GM23338 (cell line): ENCODE measurements at regions not wholly inside any gene's neighbourhood (a gene's known extent, or its start where the extent isn't known, plus 50 kb on each side); places are given as distances from the start of the nearest gene placed in this dataset.

Experiments used
- ATAC-seq: fragments of 200-7000 bp; cut with Tn5 transposase; 3 replicates; pipeline ENCODE4 v1.9.1; 2020
- DNase-seq: peaks from one replicate; pipeline ENCODE4 v3.0.0-alpha.2; 2015; ENCODE audit warnings: low spot score
- H2AFZ ChIP-seq: fragments of 200-600 bp; sonication (generic); 2 replicates; pipeline ENCODE4 v1.8.0; 2016; ENCODE audit warnings: antibody characterized with exemption, mild to moderate bottlenecking, moderate library complexity
- H3F3A ChIP-seq: fragments of 200-600 bp; sonication (generic); replicated peaks from 2 replicates; pipeline ENCODE4 v1.8.0; 2017; ENCODE audit warnings: antibody characterized with exemption, mixed run types, low read depth
- H3K27ac ChIP-seq: fragments of 200-600 bp; sonication (generic); 2 replicates; pipeline ENCODE4 v1.6.1; 2016; ENCODE audit warnings: low read depth
- H3K27me3 ChIP-seq: fragments of 200-600 bp; sonication (generic); 2 replicates; pipeline ENCODE4 v1.8.0; 2016; ENCODE audit warnings: mild to moderate bottlenecking, mixed run types, moderate library complexity; ENCODE audit not compliant: insufficient read depth
- H3K36me3 ChIP-seq: fragments of 200-600 bp; sonication (generic); 2 replicates; pipeline ENCODE4 v1.8.0; 2016; ENCODE audit warnings: mild to moderate bottlenecking; ENCODE audit not compliant: insufficient read depth
- H3K4me1 ChIP-seq: fragments of 200-600 bp; sonication (generic); 2 replicates; pipeline ENCODE4 v1.8.0; 2016; ENCODE audit warnings: mild to moderate bottlenecking, moderate library complexity; ENCODE audit not compliant: insufficient read depth
- H3K4me2 ChIP-seq: fragments of 200-600 bp; sonication (generic); 2 replicates; pipeline ENCODE4 v1.7.1; 2017; ENCODE audit warnings: mixed run types
- H3K4me3 ChIP-seq: fragments of 200-600 bp; sonication (generic); 2 replicates; pipeline ENCODE4 v1.6.1; 2016; ENCODE audit warnings: mixed run types
- H3K79me2 ChIP-seq: fragments of 200-600 bp; sonication (generic); replicated peaks from 2 replicates; pipeline ENCODE4 v1.8.0; 2017; ENCODE audit warnings: mild to moderate bottlenecking; ENCODE audit not compliant: insufficient read depth
- H3K9me2 ChIP-seq: fragments of 200-600 bp; sonication (generic); 2 replicates; pipeline ENCODE4 v1.8.0; 2017; ENCODE audit not compliant: insufficient read depth
- H4K20me1 ChIP-seq: fragments of 200-600 bp; sonication (generic); replicated peaks from 2 replicates; pipeline ENCODE4 v1.8.0; 2017; ENCODE audit warnings: mild to moderate bottlenecking; ENCODE audit not compliant: insufficient read depth
- H3K27ac Mint-ChIP-seq: 2 replicates; pipeline ENCODE4 v1.8.0; 2020; ENCODE audit warnings: inconsistent platforms, mild to moderate bottlenecking, moderate library complexity, mixed read lengths
- H3K27me3 Mint-ChIP-seq: 3 replicates; pipeline ENCODE4 v1.8.0; 2022; ENCODE audit warnings: low read depth, mild to moderate bottlenecking, moderate library complexity, mixed read lengths, inconsistent platforms; ENCODE audit not compliant: insufficient read depth, poor library complexity
- H3K36me3 Mint-ChIP-seq: 3 replicates; pipeline ENCODE4 v1.8.0; 2021; ENCODE audit warnings: low read depth, mild to moderate bottlenecking, inconsistent platforms, moderate library complexity, mixed read lengths
- H3K4me1 Mint-ChIP-seq: 3 replicates; pipeline ENCODE4 v1.8.0; 2020; ENCODE audit warnings: mild to moderate bottlenecking, inconsistent platforms, mixed read lengths
- H3K4me3 Mint-ChIP-seq: 3 replicates; pipeline ENCODE4 v1.8.0; 2021; ENCODE audit warnings: moderate library complexity, mild to moderate bottlenecking, inconsistent platforms, mixed read lengths
- H3K9me3 Mint-ChIP-seq: 3 replicates; pipeline ENCODE4 v1.8.0; 2020; ENCODE audit warnings: moderate library complexity, mild to moderate bottlenecking, inconsistent platforms, mixed read lengths
- ETS1 ChIP-seq: IDR thresholded peaks from 2 replicates; pipeline ENCODE4 v1.6.1; 2016; ENCODE audit warnings: antibody characterized with exemption
- JUNB ChIP-seq: IDR thresholded peaks from one replicate; pipeline ENCODE4 v1.6.1; 2016; ENCODE audit warnings: antibody characterized with exemption; ENCODE audit not compliant: unreplicated experiment
- NANOG ChIP-seq: IDR thresholded peaks from 2 replicates; pipeline ENCODE4 v1.6.1; 2016; ENCODE audit warnings: antibody characterized with exemption, borderline replicate concordance
- REST ChIP-seq: IDR thresholded peaks from one replicate; pipeline ENCODE4 v1.6.1; 2018; ENCODE audit warnings: antibody characterized with exemption; ENCODE audit not compliant: unreplicated experiment
- STAT1 ChIP-seq: IDR thresholded peaks from one replicate; pipeline ENCODE4 v1.6.1; 2016; ENCODE audit warnings: antibody characterized with exemption; ENCODE audit not compliant: unreplicated experiment
- ZNF114 ChIP-seq: fragments of 250-450 bp; sonication (Bioruptor Pico); IDR thresholded peaks from 2 replicates; pipeline ENCODE4 v1.5.0; 2020; ENCODE audit warnings: mild to moderate bottlenecking, moderate library complexity
- ZNF331 ChIP-seq: fragments of 250-450 bp; sonication (Bioruptor Pico); IDR thresholded peaks from 2 replicates; pipeline ENCODE4 v1.5.0; 2020; ENCODE audit warnings: low read depth, mild to moderate bottlenecking, moderate library complexity
- ZNF462 ChIP-seq: fragments of 250-450 bp; sonication (Bioruptor Pico); IDR thresholded peaks from 2 replicates; pipeline ENCODE4 v1.5.0; 2020; ENCODE audit warnings: mild to moderate bottlenecking, moderate library complexity

GRCh38 chr16:86281421-86281820 is 228.9 kb upstream of the FOXF1 start (continued):
- TF ChIP-seq REST (no peak), JUNB (no peak), ZNF331 (CRISPR knock-in tag) (no peak)

GRCh38 chr16:86283944-86284343 is 226.4 kb upstream of the FOXF1 start:
- no peak overlapping the region for H3K27ac Mint-ChIP-seq
- Histone ChIP-seq H3K79me2 (no peaks in the 10 kb centered on the region), H4K20me1 (no peaks in the 10 kb centered on the region), H3K27ac (no peak overlapping the region), H3F3A (0 out of 2 replicates have a peak, but pooled peaks cover 5% of the 10 kb centered on the region), H3K36me3 (no peaks in the 10 kb centered on the region), H3K27me3 (peaks cover 66% of the 10 kb centered on the region), H3K4me2 (peak overlapping the region; percentile 43; the same call in 1 of the 2 replicates), H3K4me1 (peaks cover 61% of the 10 kb centered on the region), H2AFZ (no peak overlapping the region), H3K9me2 (no peaks in the 10 kb centered on the region), H3K4me3 (no peak overlapping the region)
- H3K27me3 Mint-ChIP-seq: peaks cover 62% of the 10 kb centered on the region
- no peak overlapping the region for H3K4me3 Mint-ChIP-seq
- ATAC-seq: no peak
- no peak for DNase-seq
- H3K36me3 Mint-ChIP-seq: no peaks in the 10 kb centered on the region
- peaks cover 55% of the 10 kb centered on the region for H3K4me1 Mint-ChIP-seq
- H3K9me3 Mint-ChIP-seq: no peaks in the 10 kb centered on the region
- TF ChIP-seq ZNF331 (CRISPR knock-in tag) (no peak), ZNF114 (no peak), NANOG (no peak), ZNF462 (no peak), JUNB (no peak), REST (no peak), ETS1 (no peak), STAT1 (no peak)
